Lung microvascular endothelial cell (primary cell): ENCODE measurements at regions not wholly inside any gene's neighbourhood (a gene's known extent, or its start where the extent isn't known, plus 50 kb on each side); places are given as distances from the start of the nearest gene placed in this dataset.
"Not testable (repeated sequence)": the region's sequence is repeated elsewhere in the genome, so short reads cannot be mapped to it uniquely, and the experiment has no call there.

Experiments used
- DNase-seq, 2 donors: peaks; one replicate each; pipeline versions ENCODE4 v3.0.0 to v3.0.0-alpha.2; 2010; ENCODE audit warnings: low read depth in 2 of 2

DNA sequence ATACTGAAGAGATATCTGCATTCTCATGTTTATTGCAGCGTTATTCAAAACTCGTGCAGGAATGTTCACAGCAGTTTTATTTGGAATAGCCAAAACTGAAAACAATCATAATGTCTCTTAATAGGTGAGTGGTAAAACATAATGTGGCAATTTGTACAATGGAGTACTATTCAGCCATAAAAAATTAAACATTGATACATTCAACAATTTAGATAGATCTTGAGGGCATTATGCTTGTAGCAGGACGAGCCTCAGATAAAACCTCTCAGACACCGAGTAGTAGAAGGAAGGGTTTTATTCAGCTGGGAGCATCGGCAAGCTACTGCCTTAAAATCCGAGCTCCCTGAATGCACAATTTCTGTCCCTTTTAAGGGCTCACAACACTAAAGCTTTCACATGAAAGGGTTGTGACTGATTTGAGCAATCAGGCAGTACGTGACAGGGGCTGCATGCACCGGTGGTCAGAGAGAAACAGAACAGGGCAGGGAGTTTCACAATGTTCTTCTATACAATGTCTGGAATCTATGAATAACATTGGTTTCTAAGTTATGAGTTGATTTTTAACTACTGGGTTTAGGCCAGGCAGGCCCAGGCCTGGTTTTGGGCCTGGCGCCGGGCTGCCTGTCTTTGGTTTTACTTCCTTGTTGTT, 195.3 kb upstream of the PRSS16 start:
- DNase-seq = not testable (repeated sequence)

DNA sequence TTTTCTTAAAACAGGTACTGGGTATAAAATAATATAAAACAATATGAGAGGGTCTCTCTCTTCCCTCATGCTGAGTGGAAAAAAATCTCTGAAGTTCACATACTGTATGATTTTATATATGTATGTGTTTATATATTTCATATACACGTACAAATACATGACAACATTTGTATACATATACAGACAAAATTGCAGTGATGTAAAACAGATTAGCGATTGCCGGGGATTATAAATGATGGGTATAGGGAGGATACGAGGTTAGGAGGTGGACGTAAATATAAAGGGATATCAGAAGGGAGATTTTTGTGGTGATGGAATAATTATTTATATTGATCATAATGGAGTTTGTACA, 194.8 kb upstream of the PRSS16 start:
- no peak for DNase-seq

DNA sequence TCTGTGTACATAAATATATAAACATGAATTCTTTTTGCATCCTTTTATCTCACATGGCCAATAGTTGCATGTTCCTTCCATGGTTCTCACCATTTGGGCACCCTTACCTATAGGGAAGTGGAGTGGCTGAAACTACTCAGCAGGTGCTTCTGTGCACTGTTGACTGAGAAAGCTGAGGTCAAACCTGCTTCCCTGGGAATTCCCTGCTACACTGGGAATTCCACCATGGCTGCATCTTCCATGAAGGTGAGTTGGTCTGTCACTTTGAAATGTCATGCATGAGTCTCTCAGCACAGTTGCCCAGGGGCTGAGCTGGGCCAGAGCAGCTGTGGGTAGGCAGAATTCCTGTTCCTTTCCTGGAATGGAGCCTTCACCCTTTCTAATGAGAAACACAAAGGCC, 193.8 kb upstream of the PRSS16 start:
- no peak for DNase-seq

DNA sequence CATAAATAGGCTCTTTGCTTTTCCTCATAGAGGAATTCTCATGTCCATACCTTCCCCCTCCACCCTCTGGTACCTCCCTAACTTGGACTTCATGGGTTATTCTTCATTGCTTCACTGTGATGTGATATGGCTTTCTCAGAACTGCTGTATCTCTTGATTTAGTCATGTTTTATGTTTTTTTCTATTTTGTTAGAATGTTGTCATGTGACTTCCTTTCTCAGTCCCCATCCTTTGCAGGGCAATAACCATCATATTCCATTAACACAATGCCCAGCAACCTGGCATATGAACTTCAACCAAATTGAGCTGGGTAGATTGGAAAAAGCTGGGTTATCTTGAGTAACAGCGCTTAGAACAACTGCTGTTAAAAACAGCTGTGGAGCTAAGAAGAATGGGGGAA, 190.9 kb upstream of the PRSS16 start:
- DNase-seq = no peak

DNA sequence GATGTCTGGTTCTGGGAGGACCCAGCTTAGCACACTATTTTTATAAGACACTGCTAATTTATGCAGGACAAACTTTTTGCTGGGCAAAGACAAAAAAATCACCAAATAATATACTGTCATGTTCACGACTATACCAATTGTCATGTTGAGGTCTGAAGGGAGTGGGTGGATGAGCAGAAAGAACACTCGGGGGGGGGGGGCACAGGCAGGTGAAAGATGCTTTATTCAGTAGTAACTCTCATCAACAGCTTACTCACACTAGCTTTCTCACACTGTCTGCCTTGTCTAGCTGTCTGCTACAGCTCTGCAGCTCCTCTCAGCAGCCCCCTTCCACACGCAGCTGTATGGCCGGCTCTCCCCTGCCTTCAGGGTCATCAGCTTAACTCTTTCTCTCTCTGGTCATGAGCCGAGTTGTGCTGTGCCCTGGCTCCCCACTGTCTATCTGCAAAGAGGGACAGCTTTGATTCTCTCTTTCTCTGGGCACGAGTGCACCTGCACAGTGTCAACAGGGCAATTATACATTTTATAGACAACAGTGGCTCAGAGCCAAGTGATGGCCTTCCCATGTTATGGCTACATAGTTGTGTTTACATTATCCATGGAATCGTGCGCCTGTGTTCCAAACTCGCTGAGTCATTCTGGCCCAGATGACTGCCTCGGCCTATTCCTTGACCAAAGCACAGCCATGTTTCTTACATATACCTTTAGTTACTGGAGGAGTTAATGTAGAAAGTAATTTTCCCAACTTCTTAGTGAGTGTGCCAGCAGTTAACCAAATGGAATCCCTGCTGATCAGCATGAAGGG, 187.7 kb upstream of the PRSS16 start:
- DNase-seq = peak in 1 of 2 donors; percentile 52

DNA sequence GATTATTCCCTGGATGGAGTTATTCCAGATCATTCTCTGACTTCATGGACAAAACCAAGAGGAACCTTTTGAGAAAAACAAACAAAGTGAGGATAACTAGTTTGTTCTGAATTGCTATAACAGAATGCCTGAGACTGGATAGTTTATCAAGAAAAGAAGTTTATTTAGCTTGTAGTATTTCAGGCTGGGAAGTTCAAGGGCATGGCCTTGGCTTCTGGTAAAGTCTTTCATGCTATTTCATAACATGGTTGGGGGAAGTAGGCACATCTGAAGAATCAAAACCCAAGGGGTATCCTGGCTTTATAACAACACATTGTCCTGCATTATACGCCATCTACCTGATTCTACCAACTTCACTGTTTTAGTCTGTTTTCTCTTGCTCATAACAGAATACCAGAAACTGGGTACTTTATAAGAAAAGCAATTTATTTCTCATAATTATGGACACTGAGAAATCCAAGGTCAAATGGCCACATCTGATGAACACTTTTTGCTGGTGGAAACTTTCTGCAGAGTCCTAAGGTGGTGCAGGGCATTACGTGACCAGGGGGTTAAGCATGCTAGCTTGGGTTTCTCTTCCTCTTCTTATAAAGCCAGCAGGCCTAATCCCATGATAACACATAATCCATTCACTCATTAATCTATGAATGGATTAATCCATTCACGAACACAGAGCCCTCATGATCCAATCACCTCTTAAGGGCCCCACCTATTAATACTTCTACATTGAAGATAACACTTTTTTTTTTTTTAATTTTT, 186.1 kb upstream of the PRSS16 start:
- DNase-seq = no peak

- DNase-seq = no peak
Observed at GRCh38 chr6:27062755-27063154, 184.7 kb upstream of the PRSS16 start.

- no peak for DNase-seq
Observed at GRCh38 chr6:27065183-27065582, 182.3 kb upstream of the PRSS16 start.

- no peak for DNase-seq
Observed at GRCh38 chr6:27066381-27066780, 181.1 kb upstream of the PRSS16 start.

GRCh38 chr6:27066802-27067201, 180.7 kb upstream of the PRSS16 start:
- DNase-seq = no peak

DNA sequence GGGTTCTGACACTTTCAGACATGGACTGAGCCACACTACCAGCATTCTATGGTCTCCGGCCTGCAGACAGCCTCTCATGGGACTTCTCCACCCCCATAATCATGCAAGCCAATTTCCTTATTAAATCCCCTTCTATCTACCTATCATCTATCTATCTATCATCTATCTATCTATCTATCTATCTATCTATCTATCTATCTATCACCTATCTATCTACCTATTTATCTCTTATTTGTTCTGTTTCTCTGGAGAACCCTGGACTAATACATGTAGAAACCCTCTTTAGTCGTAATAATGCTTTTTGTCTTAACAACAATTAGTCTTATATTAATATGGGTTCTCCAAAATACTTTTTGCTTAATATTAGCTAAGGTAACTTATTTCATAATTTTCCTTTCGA, 174.1 kb upstream of the PRSS16 start:
- no peak for DNase-seq

GRCh38 chr6:27076116-27076515, 171.4 kb upstream of the PRSS16 start:
- no peak for DNase-seq

- peak; percentile 71 to 72 for DNase-seq
Observed at GRCh38 chr6:27078734-27079357, 168.7 kb upstream of the PRSS16 start.

DNA sequence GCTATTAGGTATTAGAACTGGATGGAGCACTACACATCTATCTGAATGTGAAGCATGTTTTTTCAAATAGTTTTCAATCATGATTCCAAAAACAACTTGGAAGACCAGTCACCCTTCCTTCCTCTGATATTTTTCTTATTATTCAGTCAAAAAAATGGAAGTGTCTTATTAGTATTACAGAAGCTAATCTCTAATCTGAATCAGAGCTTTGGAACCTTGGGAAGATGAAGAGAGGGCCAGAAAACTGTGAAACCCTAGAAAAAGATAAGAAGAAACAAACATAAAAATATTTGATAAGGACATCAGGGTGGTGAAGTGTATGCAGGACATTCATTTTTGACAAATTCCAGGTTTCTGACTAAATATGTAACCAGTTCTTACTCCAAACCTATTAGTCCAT, 166.3 kb upstream of the PRSS16 start:
- no peak for DNase-seq

DNA sequence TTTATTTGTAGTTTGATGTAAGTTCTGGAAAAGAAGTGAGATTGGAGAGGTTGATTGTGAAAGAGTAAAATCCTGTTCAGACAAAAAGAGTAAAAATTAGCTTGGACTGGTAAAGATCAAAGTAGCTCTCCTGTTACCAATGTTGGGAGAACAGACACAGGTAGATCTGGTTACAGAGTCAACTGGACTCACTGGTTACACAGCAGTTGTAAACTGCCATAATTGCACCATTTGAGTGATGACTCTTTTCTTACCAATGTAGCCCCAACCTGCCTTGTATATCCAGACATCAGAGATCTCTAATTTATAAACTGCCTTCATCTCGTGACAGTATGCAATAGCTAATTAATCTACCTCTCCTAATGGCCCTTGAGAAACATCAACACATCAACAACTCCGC, 165.6 kb upstream of the PRSS16 start:
- DNase-seq = no peak

DNA sequence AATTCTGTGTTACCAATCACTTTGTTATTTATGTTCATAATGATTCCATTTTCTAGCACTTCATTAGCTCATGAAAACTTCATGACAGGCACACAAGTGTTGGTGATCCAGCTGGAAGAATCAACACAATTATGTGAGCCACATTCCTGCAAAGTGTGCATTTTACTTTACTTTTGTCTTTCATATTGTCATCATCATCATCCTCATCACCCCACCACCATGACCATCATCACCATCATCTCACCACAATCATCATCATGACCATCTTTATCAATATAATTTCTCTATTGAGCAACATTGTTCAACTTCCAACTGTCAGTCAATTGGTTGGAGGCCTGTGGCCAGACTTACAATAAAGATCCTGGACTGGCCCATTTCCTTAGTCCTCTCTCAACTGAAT, 159.4 kb upstream of the PRSS16 start:
- no peak for DNase-seq

DNA sequence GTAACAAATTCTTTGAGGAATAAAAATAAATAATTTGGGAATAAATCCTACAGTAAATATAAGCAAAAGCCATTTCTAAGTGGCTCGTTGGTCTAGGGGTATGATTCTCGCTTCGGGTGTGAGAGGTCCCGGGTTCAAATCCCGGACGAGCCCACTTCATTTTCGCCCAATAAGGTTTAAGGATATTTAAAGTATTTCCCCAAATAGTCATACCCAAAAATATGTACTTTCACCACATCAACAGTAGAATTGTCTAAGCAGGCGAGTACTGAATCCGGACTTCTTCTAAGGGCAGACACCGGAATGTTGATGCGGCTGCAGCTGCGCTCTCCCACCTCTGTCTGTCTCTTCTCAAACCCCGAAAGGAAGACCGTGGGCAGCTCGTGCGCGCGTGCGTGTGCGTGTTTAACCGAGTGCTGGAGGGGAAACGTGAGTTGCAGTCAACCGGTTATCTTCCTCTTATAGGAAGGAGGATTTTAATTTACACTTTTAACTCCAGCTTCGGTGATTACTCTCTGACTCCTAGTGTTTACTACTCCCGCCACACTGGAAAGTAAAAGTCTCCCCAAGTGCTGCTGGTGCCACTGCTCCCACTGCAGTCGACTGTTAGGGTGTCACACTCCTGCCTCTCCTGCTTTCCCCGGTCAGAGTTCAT, 155.7 kb upstream of the PRSS16 start:
- peak; percentile 19 to 71 for DNase-seq

- DNase-seq = no peak
Observed at GRCh38 chr6:27092316-27092692, 155.2 kb upstream of the PRSS16 start.

DNA sequence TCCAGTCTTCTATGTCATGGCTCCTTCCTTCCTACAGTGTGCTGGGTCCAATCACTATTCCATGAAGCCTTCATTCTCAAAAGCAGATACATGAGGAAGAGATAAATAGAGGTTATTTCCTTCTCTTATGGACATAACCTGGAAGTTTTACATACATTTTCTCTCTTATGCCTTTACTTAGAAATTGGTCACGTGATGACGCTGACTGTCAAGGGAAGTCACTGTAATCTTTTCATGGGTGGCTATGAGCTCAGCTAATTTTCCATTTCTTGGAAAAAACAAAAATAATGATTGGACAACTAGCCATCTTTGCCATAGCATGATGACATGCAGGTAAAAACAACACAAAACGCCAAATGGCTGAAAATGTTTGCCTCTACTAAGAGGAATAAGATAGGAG, 151.6 kb upstream of the PRSS16 start:
- no peak for DNase-seq

GRCh38 chr6:27096834-27097511, 150.5 kb upstream of the PRSS16 start:
- peak; percentile 10 to 57 for DNase-seq

DNA sequence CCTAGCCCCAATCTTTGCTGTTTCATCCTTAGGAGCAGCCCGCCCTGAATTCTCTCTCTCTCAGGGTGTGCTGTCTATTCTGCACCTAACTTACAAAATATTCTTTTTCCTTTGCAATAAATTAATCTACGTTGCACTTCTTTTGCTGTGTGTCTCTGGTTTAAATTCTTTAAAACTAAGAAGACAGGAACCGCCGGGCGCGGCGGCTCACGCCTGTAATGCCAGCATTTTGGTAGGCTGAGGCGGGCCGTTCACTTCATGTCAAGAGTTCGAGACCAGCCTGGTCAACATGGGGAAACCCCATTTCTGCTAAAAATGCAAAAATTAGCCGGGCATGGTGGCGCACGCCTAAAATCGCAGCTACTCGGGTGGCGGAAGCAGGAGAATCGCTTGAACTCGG, 148.5 kb upstream of the PRSS16 start:
- no peak for DNase-seq
